Loucy (cell line): ENCODE measurements at regions not wholly inside any gene's neighbourhood (a gene's known extent, or its start where the extent isn't known, plus 50 kb on each side); places are given as distances from the start of the nearest gene placed in this dataset.

ENCODE experiments used
- EZH2phosphoT487 ChIP-seq: fragments of 200-600 bp; IDR thresholded peaks from 2 replicates; pipeline ENCODE4 v1.6.1; 2018; ENCODE audit warnings: antibody characterized with exemption, mild to moderate bottlenecking, moderate library complexity, borderline replicate concordance
- TF ChIP-seq, protein P1 (sequence below): fragments of 200-600 bp; sonication (generic); conservative IDR thresholded peaks from 2 replicates; pipeline ENCODE4 v1.5.1; 2014; ENCODE audit warnings: mild to moderate bottlenecking, antibody characterized with exemption, low read length

DNA sequence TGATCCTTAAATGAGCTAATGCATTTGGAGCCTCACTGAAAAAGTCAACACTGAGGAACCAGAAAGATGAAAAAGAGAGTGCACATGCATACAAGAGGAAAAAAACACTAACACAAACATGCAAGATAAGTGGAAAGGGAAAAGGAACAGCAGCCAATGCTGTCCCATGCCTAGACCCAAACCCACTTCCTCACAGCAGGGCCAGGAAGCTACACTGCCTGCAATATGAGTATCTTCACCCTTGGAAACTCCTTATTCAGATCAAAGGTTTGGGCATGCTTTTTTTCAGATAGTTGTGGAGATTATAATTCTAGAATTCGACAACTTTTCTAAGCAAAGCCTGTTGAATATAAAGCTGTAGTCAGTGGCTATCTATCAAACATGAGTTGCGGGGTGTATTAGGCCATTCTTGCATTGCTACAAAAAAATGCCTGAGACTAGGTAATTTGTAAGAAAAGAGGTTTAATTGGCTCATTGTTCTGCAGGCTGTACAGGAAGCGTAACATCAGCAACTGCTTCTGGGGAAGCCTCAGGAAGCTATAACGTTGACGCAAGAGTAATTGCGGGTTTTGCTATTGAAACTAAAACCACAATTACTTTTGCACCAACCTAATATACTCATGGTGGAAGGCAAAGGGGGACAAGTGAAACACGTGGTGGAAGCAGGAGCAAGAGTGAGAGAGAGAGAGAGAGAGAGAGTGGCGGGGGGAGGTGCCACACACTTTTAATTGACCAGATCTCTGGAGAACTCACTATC lies 138.2 kb downstream of the MBD2 start:
- TF ChIP-seq EZH2phosphoT487, result peak; percentile 66
- TF ChIP-seq, protein P1, sequence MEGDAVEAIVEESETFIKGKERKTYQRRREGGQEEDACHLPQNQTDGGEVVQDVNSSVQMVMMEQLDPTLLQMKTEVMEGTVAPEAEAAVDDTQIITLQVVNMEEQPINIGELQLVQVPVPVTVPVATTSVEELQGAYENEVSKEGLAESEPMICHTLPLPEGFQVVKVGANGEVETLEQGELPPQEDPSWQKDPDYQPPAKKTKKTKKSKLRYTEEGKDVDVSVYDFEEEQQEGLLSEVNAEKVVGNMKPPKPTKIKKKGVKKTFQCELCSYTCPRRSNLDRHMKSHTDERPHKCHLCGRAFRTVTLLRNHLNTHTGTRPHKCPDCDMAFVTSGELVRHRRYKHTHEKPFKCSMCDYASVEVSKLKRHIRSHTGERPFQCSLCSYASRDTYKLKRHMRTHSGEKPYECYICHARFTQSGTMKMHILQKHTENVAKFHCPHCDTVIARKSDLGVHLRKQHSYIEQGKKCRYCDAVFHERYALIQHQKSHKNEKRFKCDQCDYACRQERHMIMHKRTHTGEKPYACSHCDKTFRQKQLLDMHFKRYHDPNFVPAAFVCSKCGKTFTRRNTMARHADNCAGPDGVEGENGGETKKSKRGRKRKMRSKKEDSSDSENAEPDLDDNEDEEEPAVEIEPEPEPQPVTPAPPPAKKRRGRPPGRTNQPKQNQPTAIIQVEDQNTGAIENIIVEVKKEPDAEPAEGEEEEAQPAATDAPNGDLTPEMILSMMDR, result no peak
